Gastrocnemius medialis (tissue), 4 donors: ENCODE measurements at regions not wholly inside any gene's neighbourhood (a gene's known extent, or its start where the extent isn't known, plus 50 kb on each side); places are given as distances from the start of the nearest gene placed in this dataset.

ENCODE experiments used
- ATAC-seq, 2 donors: fragments of 150-250 bp; one replicate each; pipeline ENCODE4 v1.9.1; 2016
- DNase-seq, 2 donors: peaks; one replicate each; pipeline ENCODE4 v3.0.0-alpha.2; 2019
- H3K27ac ChIP-seq, 4 donors: fragments of 200-600 bp; sonication (generic); 1 replicate in 1 of 4; 2 replicates in 3 of 4; pipeline ENCODE4 v1.5.1; 2016 to 2018; ENCODE audit warnings: mild to moderate bottlenecking in 2 of 4, moderate library complexity in 1 of 4
- H3K27me3 ChIP-seq, 3 donors: fragments of 200-600 bp; sonication (generic) in 2 of 3; 1 replicate in 1 of 3; 2 replicates in 2 of 3; pipeline versions ENCODE4 v1.5.1 to v1.6.0; 2016 to 2019; ENCODE audit warnings: mild to moderate bottlenecking in 1 of 3, moderate library complexity in 1 of 3
- H3K36me3 ChIP-seq, 2 donors: fragments of 200-600 bp; sonication (generic) in 1 of 2; one replicate each; pipeline ENCODE4 v1.5.1; 2017 to 2018
- H3K4me1 ChIP-seq, 2 donors: fragments of 200-600 bp; sonication (generic) in 1 of 2; one replicate each; pipeline ENCODE4 v1.5.1; 2016 to 2017; ENCODE audit warnings: mild to moderate bottlenecking in 2 of 2
- H3K4me3 ChIP-seq, 4 donors: fragments of 200-600 bp; sonication (generic) in 3 of 4; 1 replicate in 1 of 4; 2 replicates in 3 of 4; pipeline ENCODE4 v1.5.1; 2016 to 2019; ENCODE audit warnings: mild to moderate bottlenecking in 2 of 4
- H3K9me3 ChIP-seq, 3 donors: fragments of 200-600 bp; sonication (generic) in 2 of 3; 1 replicate in 1 of 3; 2 replicates in 2 of 3; pipeline ENCODE4 v1.5.1; 2016 to 2019
- CTCF ChIP-seq, 5 experiments: fragments of 450-650 bp in 3 of 5; fragments of 200-600 bp in 2 of 5; sonication (generic) in 2 of 5; IDR thresholded peaks in 4 of 5; conservative IDR thresholded peaks in 1 of 5; 1 replicate in 4 of 5; 2 replicates in 1 of 5; pipeline ENCODE4 v1.5.1; 2016 to 2019; ENCODE audit warnings: antibody characterized with exemption in 5 of 5, mild to moderate bottlenecking in 3 of 5, moderate library complexity in 3 of 5
- POLR2A ChIP-seq, 2 donors: fragments of 450-650 bp; IDR thresholded peaks; one replicate each; pipeline ENCODE4 v1.6.1; 2017; ENCODE audit warnings: antibody characterized with exemption in 2 of 2, mild to moderate bottlenecking in 2 of 2, moderate library complexity in 2 of 2
- in situ Hi-C, 4 donors: fragments of 200-750 bp; cut with MboI; loops; one replicate each; pipeline versions ENCODE4 v1.15.0 to v1.8.0; 2017; ENCODE audit warnings: low sequenced_read_pairs in 4 of 4
- intact Hi-C: fragments of 100-400 bp; cut with DNase I; formaldehyde crosslinking; loops from one replicate; pipeline ENCODE4 v1.15.1; 2023; ENCODE audit warnings: low total_unique reads

GRCh38 chr11:44515048-44515447 lies 50.4 kb upstream of the CD82 start:
- Histone ChIP-seq H3K4me3 (no peak overlapping the region), H3K27me3 (no peaks in the 10 kb centered on the region), H3K4me1 (no peaks in the 10 kb centered on the region), H3K27ac (no peak overlapping the region), H3K9me3 (no peaks in the 10 kb centered on the region), H3K36me3 (no peaks in the 10 kb centered on the region)
- DNase-seq (no peak), ATAC-seq (no peak)
- TF ChIP-seq POLR2A (IDR thresholded peaks at IDR 0.05) (no peak), CTCF (IDR thresholded peaks at IDR 0.05 in 4 of 5, conservative IDR thresholded peaks at IDR 0.05 in 1 of 5) (no peak)
- intact Hi-C loops (no loop called here), in situ Hi-C loops (no loop called here)
